HepG2 (cell line): ENCODE measurements at regions not wholly inside any gene's neighbourhood (a gene's known extent, or its start where the extent isn't known, plus 50 kb on each side); places are given as distances from the start of the nearest gene placed in this dataset.

Source experiments
- ATAC-seq: fragments of 200-7000 bp; cut with Tn5 transposase; 3 replicates; pipeline ENCODE4 v1.9.1; 2020; ENCODE audit warnings: mild to moderate bottlenecking, moderate library complexity
- BruUV-seq: library from RNA; stranded (reverse); fragments of 400-500 nt; replicated peaks from 2 replicates; lab custom pipeline; 2021; lab: Mats Ljungman, UMichigan
- CTCF ChIA-PET: fragments of 300-600 bp; formaldehyde crosslinking; extraction: SDS; loops from one replicate; lab custom pipeline; 2021; ENCODE audit warnings: low total read pairs, inconsistent platforms, low intra/inter-chr PET ratio; lab: Yijun Ruan, JAX
- POLR2A ChIA-PET: fragments of 350-600 bp; sonication (Branson Sonifier 250); formaldehyde crosslinking; loops from one replicate; lab custom pipeline; 2020; ENCODE audit warnings: antibody characterized with exemption, inconsistent platforms; lab: Yijun Ruan, JAX
- DNase-seq: peaks from one replicate; pipeline ENCODE4 v3.0.0-alpha.2; 2015; ENCODE audit warnings: low spot score
- FAIRE-seq: peaks from 3 replicates; lab custom pipeline; 2011; peaks lifted over from hg19 to GRCh38; lab: Jason Lieb, UNC
- H2AFZ ChIP-seq: one replicate; pipeline ENCODE4 v1.6.1; 2011; ENCODE audit warnings: low read length, inconsistent platforms
- H3K27ac ChIP-seq: fragments of 300-600 bp; 3 replicates; pipeline ENCODE4 v1.8.0; 2011; ENCODE audit warnings: mixed run types, mild to moderate bottlenecking, mixed read lengths, low read length, inconsistent platforms; ENCODE audit not compliant: insufficient read depth; ENCODE audit errors: extremely low read length
- H3K27me3 ChIP-seq, 2 experiments: fragments of 200-600 bp in 1 of 2; 2 replicates in 1 of 2; 3 replicates in 1 of 2; pipeline versions ENCODE4 v1.6.0 to v1.8.0; 2011; ENCODE audit warnings: low read length in 2 of 2, mild to moderate bottlenecking in 2 of 2, moderate library complexity in 2 of 2, inconsistent platforms in 1 of 2; ENCODE audit not compliant: insufficient read depth in 2 of 2, control insufficient read depth in 1 of 2
- H3K36me3 ChIP-seq, 2 experiments: fragments of 200-600 bp in 1 of 2; replicated peaks in 1 of 2; 2 replicates in 1 of 2; 3 replicates in 1 of 2; pipeline versions ENCODE4 v1.5.1 to v1.8.0; 2011; ENCODE audit warnings: low read length in 2 of 2, inconsistent platforms in 1 of 2; ENCODE audit not compliant: insufficient read depth in 2 of 2, control insufficient read depth in 1 of 2
- H3K4me1 ChIP-seq: 2 replicates; pipeline ENCODE4 v1.5.1; 2012; ENCODE audit warnings: low read length, inconsistent platforms; ENCODE audit not compliant: insufficient read depth
- H3K4me2 ChIP-seq: 2 replicates; pipeline ENCODE4 v1.6.0; 2011; ENCODE audit warnings: low read depth, low read length, inconsistent platforms
- H3K4me3 ChIP-seq, 3 experiments: fragments of 200-600 bp in 1 of 3; sonication (generic), shearing (Covaris generic) in 1 of 3; replicated peaks in 1 of 3; 2 replicates each; pipeline ENCODE4 v1.5.1; 2011 to 2016; ENCODE audit warnings: low read length in 3 of 3, inconsistent platforms in 2 of 3, low read depth in 2 of 3, mild to moderate bottlenecking in 2 of 3, control low read depth in 1 of 3, mixed read lengths in 1 of 3; ENCODE audit not compliant: insufficient read depth in 1 of 3
- H3K79me2 ChIP-seq: one replicate; pipeline ENCODE4 v1.6.1; 2011; ENCODE audit warnings: low read length, inconsistent platforms; ENCODE audit not compliant: insufficient read depth
- H3K9ac ChIP-seq: 2 replicates; pipeline ENCODE4 v1.6.0; 2011; ENCODE audit warnings: mild to moderate bottlenecking, low read depth, low read length, inconsistent platforms; ENCODE audit not compliant: insufficient read depth
- H3K9me3 ChIP-seq: 2 replicates; pipeline ENCODE4 v1.5.1; 2012; ENCODE audit warnings: mild to moderate bottlenecking, low read length
- H4K20me1 ChIP-seq: 2 replicates; pipeline ENCODE4 v1.6.0; 2011; ENCODE audit warnings: inconsistent platforms, mild to moderate bottlenecking, low read length, moderate library complexity; ENCODE audit not compliant: insufficient read depth
- CBX5 ChIP-seq: sonication (generic); formaldehyde crosslinking; IDR thresholded peaks from 2 replicates; pipeline ENCODE4 v1.4.0; 2020; ENCODE audit warnings: missing genetic modification reagents, borderline replicate concordance
- CREB1 ChIP-seq, 2 experiments: fragments of 450-650 bp in 1 of 2; IDR thresholded peaks; 2 replicates each; pipeline ENCODE4 v1.6.1; 2016 to 2017; ENCODE audit warnings: control low read depth in 1 of 2, mild to moderate bottlenecking in 1 of 2, missing compliant biosample characterization in 1 of 2, missing genetic modification characterization in 1 of 2
- DMAP1 ChIP-seq: IDR thresholded peaks from 2 replicates; pipeline ENCODE4 v1.6.1; 2016
- PPARG ChIP-seq: conservative IDR thresholded peaks from 2 replicates; pipeline ENCODE4 v1.6.1; 2016; ENCODE audit warnings: missing biosample characterization, missing genetic modification reagents
- ZFP82 ChIP-seq: sonication (generic); formaldehyde crosslinking; IDR thresholded peaks from 2 replicates; pipeline ENCODE4 v1.5.1; 2020; ENCODE audit warnings: mild to moderate bottlenecking, missing genetic modification reagents, borderline replicate concordance
- ZNF660 ChIP-seq: sonication (generic); formaldehyde crosslinking; IDR thresholded peaks from 2 replicates; pipeline ENCODE4 v1.5.1; 2020; ENCODE audit warnings: mild to moderate bottlenecking, low read depth, missing genetic modification reagents, borderline replicate concordance
- ZNF83 ChIP-seq: sonication (generic); formaldehyde crosslinking; IDR thresholded peaks from 2 replicates; pipeline ENCODE4 v1.4.0; 2020; ENCODE audit warnings: missing genetic modification reagents, mild to moderate bottlenecking, borderline replicate concordance
- ZSCAN22 ChIP-seq: sonication (generic); formaldehyde crosslinking; IDR thresholded peaks from 2 replicates; pipeline ENCODE4 v1.4.0; 2020; ENCODE audit warnings: mild to moderate bottlenecking, missing genetic modification reagents
- WGBS: methylation state at CpG from one replicate; pipeline ENCODE4 v1.1.6; 2017; ENCODE audit warnings: low lambda C conversion rate; 5-methylcytosine and 5-hydroxymethylcytosine counted together
- in situ Hi-C: cut with HindIII; loops from 2 replicates; pipeline ENCODE4 v1.10.0; 2017; ENCODE audit warnings: low pct_unique_long_range_greater_than_20kb; ENCODE audit not compliant: extremely low pct_ligation_motif_present
- intact Hi-C: fragments of 100-400 bp; cut with micrococcal nuclease; formaldehyde crosslinking; loops from one replicate; pipeline ENCODE4 v1.10.0; 2022; ENCODE audit not compliant: unreplicated experiment
- TF ChIP-seq, protein P1 (sequence below): sonication (generic); formaldehyde crosslinking; IDR thresholded peaks from 2 replicates; pipeline ENCODE4 v1.9.0; 2021; ENCODE audit warnings: missing genetic modification reagents, mild to moderate bottlenecking, borderline replicate concordance

DNA sequence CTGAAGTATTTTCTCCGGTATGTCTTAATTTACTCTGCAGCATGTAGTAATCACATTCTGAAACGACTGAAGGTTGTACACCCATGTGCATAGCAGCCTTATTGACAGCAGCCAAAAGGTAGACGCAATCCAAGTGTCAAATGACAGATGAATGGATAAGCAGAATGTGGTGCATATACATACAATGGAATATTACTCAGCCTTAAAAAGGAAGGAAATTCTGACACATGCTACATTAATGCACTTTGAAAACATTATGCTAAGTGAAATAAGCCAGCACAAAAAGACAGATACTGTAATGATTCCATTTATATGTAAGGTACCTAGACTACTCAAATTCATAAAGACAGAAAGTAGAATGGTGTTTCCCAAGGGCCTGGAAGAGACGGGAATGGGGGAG lies 88.0 kb upstream of the EFEMP1 start:
- ATAC-seq (no peak), DNase-seq (no peak), FAIRE-seq (no peak)
- 37% methylated on average over 4 of the region's 4 CpGs for WGBS
- in situ Hi-C loops, result no loop called here
- H3K4me3 ChIP-seq, result no peak overlapping the region
- H2AFZ ChIP-seq, result no peak overlapping the region
- TF ChIP-seq, protein P1, sequence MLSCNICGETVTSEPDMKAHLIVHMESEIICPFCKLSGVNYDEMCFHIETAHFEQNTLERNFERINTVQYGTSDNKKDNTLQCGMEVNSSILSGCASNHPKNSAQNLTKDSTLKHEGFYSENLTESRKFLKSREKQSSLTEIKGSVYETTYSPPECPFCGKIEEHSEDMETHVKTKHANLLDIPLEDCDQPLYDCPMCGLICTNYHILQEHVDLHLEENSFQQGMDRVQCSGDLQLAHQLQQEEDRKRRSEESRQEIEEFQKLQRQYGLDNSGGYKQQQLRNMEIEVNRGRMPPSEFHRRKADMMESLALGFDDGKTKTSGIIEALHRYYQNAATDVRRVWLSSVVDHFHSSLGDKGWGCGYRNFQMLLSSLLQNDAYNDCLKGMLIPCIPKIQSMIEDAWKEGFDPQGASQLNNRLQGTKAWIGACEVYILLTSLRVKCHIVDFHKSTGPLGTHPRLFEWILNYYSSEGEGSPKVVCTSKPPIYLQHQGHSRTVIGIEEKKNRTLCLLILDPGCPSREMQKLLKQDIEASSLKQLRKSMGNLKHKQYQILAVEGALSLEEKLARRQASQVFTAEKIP (CRISPR knock-in tag), result no peak
- TF ChIP-seq ZSCAN22 (no peak), CREB1 (IDR thresholded peaks at IDR 0.05) (peak; percentile 27; the same call in 1 of the 2 replicates), CREB1 (CRISPR knock-in tag; IDR thresholded peaks at IDR 0.05) (no peak), PPARG (CRISPR knock-in tag) (no peak), ZFP82 (CRISPR knock-in tag) (no peak)
- H3K27me3 ChIP-seq, result 0 out of 5 replicates have a peak, but pooled peaks cover 0 to 9% of the 10 kb centered on the region in 2 experiments
- no TSS peak for BruUV-seq
- no peak overlapping the region for H3K4me2 ChIP-seq
- ChIA-PET CTCF (interaction anchor here (0.6 kb wide), 1 partner anchor 294 kb away, joined by 3 read pairs; no protein-coding TSS in a partner anchor), POLR2A (no interaction called here)
- no peaks in the 10 kb centered on the region for H3K79me2 ChIP-seq
- H3K4me1 ChIP-seq, result no peaks in the 10 kb centered on the region
- no peaks in the 10 kb centered on the region for H3K36me3 ChIP-seq
- H3K27ac ChIP-seq, result no peak overlapping the region
- intact Hi-C loops, result no loop called here
- H3K9ac ChIP-seq, result no peak overlapping the region
- H4K20me1 ChIP-seq, result no peaks in the 10 kb centered on the region
- no peaks in the 10 kb centered on the region for H3K9me3 ChIP-seq

DNA sequence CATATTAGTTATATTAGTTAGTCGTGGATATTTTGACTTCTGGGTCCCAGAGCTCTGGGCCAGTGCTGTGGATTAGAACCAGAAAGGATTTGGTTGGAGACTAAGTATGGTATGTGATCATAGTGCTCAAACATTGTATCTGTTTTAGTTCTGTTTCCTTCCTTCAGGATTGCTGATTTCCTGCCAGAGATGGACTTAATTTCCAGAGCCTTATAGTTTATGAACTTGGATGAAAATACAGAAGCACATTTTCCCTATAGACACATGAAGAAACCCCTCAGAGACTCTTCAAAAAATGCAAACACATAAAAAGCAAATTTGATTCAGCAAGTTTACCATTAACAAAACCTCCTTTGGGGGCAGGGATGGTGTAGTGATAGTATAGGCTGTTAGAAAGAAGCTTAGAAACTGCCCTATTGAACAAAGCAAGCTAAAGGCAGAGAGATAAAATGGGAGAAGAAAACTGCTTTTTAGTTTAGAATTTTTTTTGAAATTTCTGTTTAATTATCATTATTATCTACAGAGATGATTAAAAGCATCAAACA lies 88.7 kb upstream of the EFEMP1 start:
- Histone ChIP-seq H3K79me2 (no peaks in the 10 kb centered on the region), H3K36me3 (no peaks in the 10 kb centered on the region), H4K20me1 (no peaks in the 10 kb centered on the region), H3K4me3 (no peak overlapping the region), H3K27me3 (0 out of 5 replicates have a peak, but pooled peaks cover 0 to 9% of the 10 kb centered on the region in 2 experiments), H3K9ac (no peak overlapping the region), H2AFZ (no peak overlapping the region), H3K9me3 (no peaks in the 10 kb centered on the region), H3K27ac (no peak overlapping the region), H3K4me1 (no peaks in the 10 kb centered on the region), H3K4me2 (no peak overlapping the region)
- no TSS peak for BruUV-seq
- in situ Hi-C loops, result no loop called here
- TF ChIP-seq ZNF83 (no peak), DMAP1 (CRISPR knock-in tag) (no peak), CBX5 (CRISPR knock-in tag) (no peak), ZNF660 (CRISPR knock-in tag) (no peak)
- ChIA-PET CTCF (no interaction called here), POLR2A (no interaction called here)
- ATAC-seq (no peak), DNase-seq (no peak), FAIRE-seq (no peak)
- intact Hi-C loops, result no loop called here
- 0% methylated on average over 1 of the region's 1 CpG for WGBS
